GM12891 (cell line): ENCODE measurements at regions not wholly inside any gene's neighbourhood (a gene's known extent, or its start where the extent isn't known, plus 50 kb on each side); places are given as distances from the start of the nearest gene placed in this dataset.

Experiments
- POLR2A ChIP-seq: IDR thresholded peaks from 2 replicates; pipeline ENCODE4 v1.6.1; 2011; ENCODE audit warnings: low read depth, low read length, control low read depth
- TAF1 ChIP-seq: IDR thresholded peaks from 2 replicates; pipeline ENCODE4 v1.6.1; 2011; ENCODE audit warnings: low read depth, low read length, control low read depth

DNA sequence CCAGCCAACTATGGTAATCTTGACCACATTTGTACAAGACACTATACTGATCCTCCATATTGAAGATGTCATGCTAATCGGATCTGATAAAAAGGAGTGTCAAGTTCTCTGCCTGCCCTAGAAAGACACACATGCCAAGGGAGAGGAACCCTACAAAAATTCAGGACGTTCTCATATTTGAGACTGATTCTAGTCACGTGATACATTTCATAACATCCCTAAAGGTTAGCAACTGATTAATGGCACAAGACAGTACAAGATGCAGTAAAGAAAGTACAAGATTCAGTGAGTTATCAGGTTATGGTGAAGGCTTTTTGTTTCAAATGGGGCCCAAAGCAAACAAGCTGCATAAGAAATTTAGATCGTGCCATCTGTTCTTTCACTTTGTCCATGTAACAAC is 190.7 kb upstream of the MOCS1 start:
- no peak for TF ChIP-seq TAF1
- no peak for TF ChIP-seq POLR2A
